ENCODE measurements at regions not wholly inside any gene's neighbourhood (a gene's known extent, or its start where the extent isn't known, plus 50 kb on each side); places are given as distances from the start of the nearest gene placed in this dataset.

- H3K4me3 ChIP-seq, result no peak overlapping the region
- no peaks in the 10 kb centered on the region for H3K4me1 ChIP-seq
- peaks cover 0 to 56% (median 11%) of the 10 kb centered on the region in 11 donors for H3K9me3 ChIP-seq
- intact Hi-C loops (cut with DNase I), result no loop called here
- H3K36me3 ChIP-seq, result no peaks in the 10 kb centered on the region
- H3K27me3 ChIP-seq, result no peaks in the 10 kb centered on the region
- TF ChIP-seq CTCF (IDR thresholded peaks at IDR 0.05), result no peak
- no peak for DNase-seq
- 54 to 60% methylated on average over 5 of the region's 5 CpGs for WGBS, 2 donors
- no peak for ATAC-seq
- H3K27ac ChIP-seq, result no peak overlapping the region
Observed at GRCh38 chr3:95775486-95776094, 1038.8 kb upstream of the EPHA6 start.

- intact Hi-C loops (cut with DNase I), result no loop called here
- H3K9me3 ChIP-seq, result peaks cover 0 to 19% (median 0%) of the 10 kb centered on the region in 11 donors
- no peaks in the 10 kb centered on the region for H3K36me3 ChIP-seq
- ATAC-seq, result no peak
- H3K4me3 ChIP-seq, result no peak overlapping the region
- no peaks in the 10 kb centered on the region for H3K4me1 ChIP-seq
- no peak for TF ChIP-seq CTCF (IDR thresholded peaks at IDR 0.05)
- no peaks in the 10 kb centered on the region for H3K27me3 ChIP-seq
- no peak overlapping the region for H3K27ac ChIP-seq
- no peak for DNase-seq
Observed at GRCh38 chr3:95781598-95781997, 1032.8 kb upstream of the EPHA6 start.

GRCh38 chr3:95789111-95789510 lies 1025.3 kb upstream of the EPHA6 start:
- DNase-seq (no peak), ATAC-seq (no peak)
- Histone ChIP-seq H3K36me3 (no peaks in the 10 kb centered on the region), H3K27ac (no peak overlapping the region), H3K4me3 (no peak overlapping the region), H3K4me1 (no peaks in the 10 kb centered on the region), H3K27me3 (no peaks in the 10 kb centered on the region), H3K9me3 (peaks cover 0 to 8% (median 0%) of the 10 kb centered on the region in 11 donors)
- intact Hi-C loops (cut with DNase I), result no loop called here
- WGBS, 2 donors, result 50 to 59% methylated on average over 1 of the region's 1 CpG
- TF ChIP-seq CTCF (IDR thresholded peaks at IDR 0.05), result no peak

- 82 to 84% methylated on average over 3 of the region's 3 CpGs for WGBS, 2 donors
- ATAC-seq, result no peak
- H3K36me3 ChIP-seq, result no peaks in the 10 kb centered on the region
- H3K9me3 ChIP-seq, result peaks cover 0 to 9% (median 0%) of the 10 kb centered on the region in 11 donors
- intact Hi-C loops (cut with DNase I), result no loop called here
- no peak overlapping the region for H3K27ac ChIP-seq
- no peaks in the 10 kb centered on the region for H3K27me3 ChIP-seq
- no peak for TF ChIP-seq CTCF (IDR thresholded peaks at IDR 0.05)
- H3K4me1 ChIP-seq, result no peaks in the 10 kb centered on the region
- H3K4me3 ChIP-seq, result no peak overlapping the region
- DNase-seq, result no peak
Observed at GRCh38 chr3:95797081-95797480, 1017.3 kb upstream of the EPHA6 start.

Data from heart right ventricle (tissue), 16 donors.